K562 (cell line): ENCODE measurements at regions not wholly inside any gene's neighbourhood (a gene's known extent, or its start where the extent isn't known, plus 50 kb on each side); places are given as distances from the start of the nearest gene placed in this dataset.

Experiments
- ATAC-seq: fragments of 200-7000 bp; cut with Tn5 transposase; 3 replicates; pipeline ENCODE4 v1.9.1; 2020; ENCODE audit warnings: moderate library complexity
- BruUV-seq: library from RNA; stranded (reverse); fragments of 400-500 nt; replicated peaks from 2 replicates; lab custom pipeline; 2021; lab: Mats Ljungman, UMichigan
- CTCF ChIA-PET: fragments of 300-600 bp; formaldehyde crosslinking; extraction: SDS; loops from one replicate; lab custom pipeline; 2021; ENCODE audit warnings: low intra/inter-chr PET ratio; lab: Yijun Ruan, JAX
- POLR2A ChIA-PET: fragments of 300-600, 350-650 bp; sonication (Branson Sonifier 250); formaldehyde crosslinking; extraction: SDS; loops from one replicate; lab custom pipeline; 2021; ENCODE audit warnings: antibody characterized with exemption, inconsistent platforms; lab: Yijun Ruan, JAX
- DNase-seq, 4 experiments: peaks; one replicate each; pipeline versions ENCODE4 v3.0.0 to v3.0.0-alpha.2; 2011 to 2018; ENCODE audit warnings: low spot score in 3 of 4, mixed read lengths in 3 of 4; ENCODE audit errors: extremely low read depth in 1 of 4
- FAIRE-seq: peaks from 2 replicates; lab custom pipeline; 2011; peaks lifted over from hg19 to GRCh38; lab: Jason Lieb, UNC
- H2AFZ ChIP-seq: 2 replicates; pipeline ENCODE4 v1.6.0; 2011; ENCODE audit warnings: low read depth, low read length, control low read depth, inconsistent platforms
- H3K27ac ChIP-seq: fragments of 200-600 bp; 3 replicates; pipeline ENCODE4 v1.8.0; 2011; ENCODE audit warnings: low read depth, mild to moderate bottlenecking, control low read depth, inconsistent platforms, low read length, moderate library complexity, mixed read lengths; ENCODE audit errors: extremely low read depth
- H3K27me3 ChIP-seq, 2 experiments: fragments of 300-600 bp in 1 of 2; 2 replicates in 1 of 2; 3 replicates in 1 of 2; pipeline versions ENCODE4 v1.6.0 to v1.8.0; 2011; ENCODE audit warnings: inconsistent platforms in 2 of 2, low read length in 2 of 2, mild to moderate bottlenecking in 1 of 2, mixed read lengths in 1 of 2, moderate library complexity in 1 of 2; ENCODE audit not compliant: control insufficient read depth in 2 of 2, insufficient read depth in 2 of 2
- H3K36me3 ChIP-seq: fragments of 300-600 bp; 3 replicates; pipeline ENCODE4 v1.8.0; 2011; ENCODE audit warnings: mild to moderate bottlenecking, low read length, inconsistent platforms; ENCODE audit not compliant: control insufficient read depth, insufficient read depth
- H3K4me1 ChIP-seq, 2 experiments: fragments of 200-600 bp in 1 of 2; replicated peaks in 1 of 2; 2 replicates in 1 of 2; 3 replicates in 1 of 2; pipeline versions ENCODE4 v1.5.1 to v1.8.0; 2011; ENCODE audit warnings: inconsistent platforms in 2 of 2, low read length in 2 of 2, mild to moderate bottlenecking in 1 of 2, mixed read lengths in 1 of 2, moderate library complexity in 1 of 2; ENCODE audit not compliant: control insufficient read depth in 2 of 2, insufficient read depth in 2 of 2
- H3K4me2 ChIP-seq: 2 replicates; pipeline ENCODE4 v1.6.1; 2011; ENCODE audit warnings: low read length, control low read depth, inconsistent platforms, mixed read lengths; ENCODE audit not compliant: insufficient read depth
- H3K4me3 ChIP-seq: fragments of 200-600 bp; sonication (generic), shearing (Covaris generic); 2 replicates; pipeline ENCODE4 v1.5.1; 2016; ENCODE audit warnings: control low read depth, inconsistent platforms
- H3K79me2 ChIP-seq: fragments of 200-600 bp; 3 replicates; pipeline ENCODE4 v1.8.0; 2011; ENCODE audit warnings: low read length, inconsistent platforms; ENCODE audit not compliant: control insufficient read depth, insufficient read depth
- H3K9ac ChIP-seq, 2 experiments: 2 replicates each; pipeline versions ENCODE4 v1.6.0 to v1.6.1; 2011; ENCODE audit warnings: low read depth in 2 of 2, low read length in 2 of 2, control low read depth in 1 of 2, inconsistent platforms in 1 of 2, mild to moderate bottlenecking in 1 of 2, mixed read lengths in 1 of 2; ENCODE audit not compliant: insufficient read depth in 1 of 2
- H3K9me1 ChIP-seq: one replicate; pipeline ENCODE4 v1.6.0; 2011; ENCODE audit warnings: inconsistent platforms, mild to moderate bottlenecking, low read length, moderate library complexity; ENCODE audit not compliant: control insufficient read depth, insufficient read depth
- H3K9me3 ChIP-seq: replicated peaks from 2 replicates; pipeline ENCODE4 v1.5.1; 2011; ENCODE audit warnings: low read depth, low read length, inconsistent platforms; ENCODE audit not compliant: control insufficient read depth, insufficient read depth
- H4K20me1 ChIP-seq: replicated peaks from 2 replicates; pipeline ENCODE4 v1.6.1; 2011; ENCODE audit warnings: low read length, inconsistent platforms, mixed read lengths; ENCODE audit not compliant: control insufficient read depth, insufficient read depth
- NCOR1 ChIP-seq: fragments of 450-650 bp; IDR thresholded peaks from 2 replicates; pipeline ENCODE4 v1.6.1; 2016; ENCODE audit warnings: mild to moderate bottlenecking, moderate library complexity
- POLR2G ChIP-seq: fragments of 200-400 bp; formaldehyde crosslinking; IDR thresholded peaks from 2 replicates; pipeline ENCODE4 v1.6.1; 2017; ENCODE audit warnings: low read depth, mild to moderate bottlenecking, antibody characterized with exemption, low read length, moderate library complexity
- PTRF ChIP-seq: fragments of 450-650 bp; IDR thresholded peaks from 2 replicates; pipeline ENCODE4 v1.6.1; 2016; ENCODE audit warnings: mild to moderate bottlenecking, missing genetic modification characterization, missing compliant biosample characterization
- SMAD4 ChIP-seq: fragments of 250-450 bp; sonication (Bioruptor Pico); conservative IDR thresholded peaks from 2 replicates; pipeline ENCODE4 v1.8.0; 2021; ENCODE audit warnings: inconsistent platforms, mild to moderate bottlenecking, moderate library complexity
- ZBTB7A ChIP-seq: IDR thresholded peaks from 2 replicates; pipeline ENCODE4 v1.6.1; 2011; ENCODE audit warnings: low read depth, mild to moderate bottlenecking, low read length, moderate library complexity, borderline replicate concordance; ENCODE audit not compliant: control insufficient read depth
- WGBS: fragments of 100-300 bp; shearing (Covaris generic); methylation state at CpG from one replicate; pipeline ENCODE4 v1.1.6; 2016; ENCODE audit warnings: low coverage, mixed read lengths; ENCODE audit not compliant: insufficient coverage; ENCODE audit errors: missing lambda C conversion rate; 5-methylcytosine and 5-hydroxymethylcytosine counted together
- in situ Hi-C: fragments of 300-500 bp; cut with MboI; formaldehyde crosslinking; loops from 4 replicates; pipeline ENCODE4 v1.15.0; 2018; ENCODE audit warnings: inconsistent platforms, mixed read lengths
- intact Hi-C: fragments of 100-400 bp; cut with micrococcal nuclease; formaldehyde crosslinking; loops from 2 replicates; pipeline ENCODE4 v1.14.2; 2022
- TF ChIP-seq, protein P1 (sequence below): sonication (generic); formaldehyde crosslinking; IDR thresholded peaks from 2 replicates; pipeline ENCODE4 v1.8.1; 2023; ENCODE audit warnings: mild to moderate bottlenecking, missing genetic modification reagents
- TF ChIP-seq, protein P2 (sequence below): fragments of 150-350 bp; conservative IDR thresholded peaks from 2 replicates; pipeline ENCODE4 v1.6.1; 2014; ENCODE audit warnings: low read length
- TF ChIP-seq, protein P3 (sequence below): fragments of 450-650 bp; IDR thresholded peaks from 2 replicates; pipeline ENCODE4 v1.7.1; 2018; ENCODE audit warnings: mild to moderate bottlenecking, low read depth; ENCODE audit not compliant: partially characterized antibody
- TF ChIP-seq, protein P4 (sequence below): fragments of 250-450 bp; sonication (Bioruptor Pico); IDR thresholded peaks from 2 replicates; pipeline ENCODE4 v1.8.0; 2022; ENCODE audit warnings: inconsistent platforms, mild to moderate bottlenecking, moderate library complexity, borderline replicate concordance

DNA sequence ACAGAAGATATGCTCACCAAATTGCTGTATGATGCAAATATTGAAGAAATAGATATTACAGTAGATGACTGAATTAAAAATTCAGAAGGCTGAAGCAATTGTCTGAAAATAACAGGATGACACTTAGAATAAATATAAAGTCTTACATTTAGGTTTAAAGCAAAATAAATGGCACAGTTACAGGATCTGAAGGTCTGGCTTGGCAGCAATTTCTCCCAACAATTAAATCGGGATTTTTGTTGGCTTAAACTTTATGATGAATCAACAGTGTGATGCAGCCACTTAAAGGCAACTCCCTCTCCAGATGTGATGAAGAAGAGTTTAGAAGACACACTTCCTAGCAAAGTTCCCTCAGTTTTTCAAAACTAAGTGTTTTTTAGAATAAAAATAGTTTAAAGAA lies 80.5 kb downstream of the NREP start:
- CTCF ChIA-PET, result no interaction called here
- Histone ChIP-seq H3K4me1 (no peaks in the 10 kb centered on the region), H3K4me3 (no peak overlapping the region), H3K9ac (no peak overlapping the region)
- ATAC-seq, result no peak
- no peak for TF ChIP-seq NCOR1
- TF ChIP-seq, protein P1, sequence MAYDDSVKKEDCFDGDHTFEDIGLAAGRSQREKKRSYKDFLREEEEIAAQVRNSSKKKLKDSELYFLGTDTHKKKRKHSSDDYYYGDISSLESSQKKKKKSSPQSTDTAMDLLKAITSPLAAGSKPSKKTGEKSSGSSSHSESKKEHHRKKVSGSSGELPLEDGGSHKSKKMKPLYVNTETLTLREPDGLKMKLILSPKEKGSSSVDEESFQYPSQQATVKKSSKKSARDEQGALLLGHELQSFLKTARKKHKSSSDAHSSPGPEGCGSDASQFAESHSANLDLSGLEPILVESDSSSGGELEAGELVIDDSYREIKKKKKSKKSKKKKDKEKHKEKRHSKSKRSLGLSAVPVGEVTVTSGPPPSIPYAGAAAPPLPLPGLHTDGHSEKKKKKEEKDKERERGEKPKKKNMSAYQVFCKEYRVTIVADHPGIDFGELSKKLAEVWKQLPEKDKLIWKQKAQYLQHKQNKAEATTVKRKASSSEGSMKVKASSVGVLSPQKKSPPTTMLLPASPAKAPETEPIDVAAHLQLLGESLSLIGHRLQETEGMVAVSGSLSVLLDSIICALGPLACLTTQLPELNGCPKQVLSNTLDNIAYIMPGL, result no peak
- TF ChIP-seq, protein P2, sequence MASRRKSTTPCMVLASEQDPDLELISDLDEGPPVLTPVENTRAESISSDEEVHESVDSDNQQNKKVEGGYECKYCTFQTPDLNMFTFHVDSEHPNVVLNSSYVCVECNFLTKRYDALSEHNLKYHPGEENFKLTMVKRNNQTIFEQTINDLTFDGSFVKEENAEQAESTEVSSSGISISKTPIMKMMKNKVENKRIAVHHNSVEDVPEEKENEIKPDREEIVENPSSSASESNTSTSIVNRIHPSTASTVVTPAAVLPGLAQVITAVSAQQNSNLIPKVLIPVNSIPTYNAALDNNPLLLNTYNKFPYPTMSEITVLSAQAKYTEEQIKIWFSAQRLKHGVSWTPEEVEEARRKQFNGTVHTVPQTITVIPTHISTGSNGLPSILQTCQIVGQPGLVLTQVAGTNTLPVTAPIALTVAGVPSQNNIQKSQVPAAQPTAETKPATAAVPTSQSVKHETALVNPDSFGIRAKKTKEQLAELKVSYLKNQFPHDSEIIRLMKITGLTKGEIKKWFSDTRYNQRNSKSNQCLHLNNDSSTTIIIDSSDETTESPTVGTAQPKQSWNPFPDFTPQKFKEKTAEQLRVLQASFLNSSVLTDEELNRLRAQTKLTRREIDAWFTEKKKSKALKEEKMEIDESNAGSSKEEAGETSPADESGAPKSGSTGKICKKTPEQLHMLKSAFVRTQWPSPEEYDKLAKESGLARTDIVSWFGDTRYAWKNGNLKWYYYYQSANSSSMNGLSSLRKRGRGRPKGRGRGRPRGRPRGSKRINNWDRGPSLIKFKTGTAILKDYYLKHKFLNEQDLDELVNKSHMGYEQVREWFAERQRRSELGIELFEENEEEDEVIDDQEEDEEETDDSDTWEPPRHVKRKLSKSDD, result no peak
- TF ChIP-seq, protein P3, sequence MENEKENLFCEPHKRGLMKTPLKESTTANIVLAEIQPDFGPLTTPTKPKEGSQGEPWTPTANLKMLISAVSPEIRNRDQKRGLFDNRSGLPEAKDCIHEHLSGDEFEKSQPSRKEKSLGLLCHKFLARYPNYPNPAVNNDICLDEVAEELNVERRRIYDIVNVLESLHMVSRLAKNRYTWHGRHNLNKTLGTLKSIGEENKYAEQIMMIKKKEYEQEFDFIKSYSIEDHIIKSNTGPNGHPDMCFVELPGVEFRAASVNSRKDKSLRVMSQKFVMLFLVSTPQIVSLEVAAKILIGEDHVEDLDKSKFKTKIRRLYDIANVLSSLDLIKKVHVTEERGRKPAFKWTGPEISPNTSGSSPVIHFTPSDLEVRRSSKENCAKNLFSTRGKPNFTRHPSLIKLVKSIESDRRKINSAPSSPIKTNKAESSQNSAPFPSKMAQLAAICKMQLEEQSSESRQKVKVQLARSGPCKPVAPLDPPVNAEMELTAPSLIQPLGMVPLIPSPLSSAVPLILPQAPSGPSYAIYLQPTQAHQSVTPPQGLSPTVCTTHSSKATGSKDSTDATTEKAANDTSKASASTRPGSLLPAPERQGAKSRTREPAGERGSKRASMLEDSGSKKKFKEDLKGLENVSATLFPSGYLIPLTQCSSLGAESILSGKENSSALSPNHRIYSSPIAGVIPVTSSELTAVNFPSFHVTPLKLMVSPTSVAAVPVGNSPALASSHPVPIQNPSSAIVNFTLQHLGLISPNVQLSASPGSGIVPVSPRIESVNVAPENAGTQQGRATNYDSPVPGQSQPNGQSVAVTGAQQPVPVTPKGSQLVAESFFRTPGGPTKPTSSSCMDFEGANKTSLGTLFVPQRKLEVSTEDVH, result no peak
- TF ChIP-seq PTRF, result no peak
- TF ChIP-seq SMAD4 (CRISPR knock-in tag), result no peak
- TF ChIP-seq POLR2G, result no peak
- no peak for TF ChIP-seq ZBTB7A
- TF ChIP-seq, protein P4, sequence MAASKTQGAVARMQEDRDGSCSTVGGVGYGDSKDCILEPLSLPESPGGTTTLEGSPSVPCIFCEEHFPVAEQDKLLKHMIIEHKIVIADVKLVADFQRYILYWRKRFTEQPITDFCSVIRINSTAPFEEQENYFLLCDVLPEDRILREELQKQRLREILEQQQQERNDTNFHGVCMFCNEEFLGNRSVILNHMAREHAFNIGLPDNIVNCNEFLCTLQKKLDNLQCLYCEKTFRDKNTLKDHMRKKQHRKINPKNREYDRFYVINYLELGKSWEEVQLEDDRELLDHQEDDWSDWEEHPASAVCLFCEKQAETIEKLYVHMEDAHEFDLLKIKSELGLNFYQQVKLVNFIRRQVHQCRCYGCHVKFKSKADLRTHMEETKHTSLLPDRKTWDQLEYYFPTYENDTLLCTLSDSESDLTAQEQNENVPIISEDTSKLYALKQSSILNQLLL (CRISPR knock-in tag), result no peak
- TF ChIP-seq, all 486 proteins: peak for 0
- BruUV-seq, result no TSS peak
- Histone ChIP-seq H3K27me3 (peaks cover 0 to 4% of the 10 kb centered on the region in 2 experiments; a peak in 2 of 5 replicates), H3K9me1 (no peaks in the 10 kb centered on the region), H2AFZ (no peak overlapping the region), H3K9me3 (no peaks in the 10 kb centered on the region), H3K27ac (no peak overlapping the region), H4K20me1 (no peaks in the 10 kb centered on the region), H3K4me2 (no peak overlapping the region), H3K79me2 (no peaks in the 10 kb centered on the region), H3K36me3 (no peaks in the 10 kb centered on the region)
- in situ Hi-C loops (no loop called here), intact Hi-C loops (no loop called here)
- DNase-seq (no peak), FAIRE-seq (no peak)
- POLR2A ChIA-PET, result interaction anchor here (1.3 kb wide), 1 partner anchor 19 kb away, joined by 3 read pairs; no protein-coding TSS in a partner anchor
- 0% methylated on average over 1 of the region's 1 CpG for WGBS
